GM23338 (cell line): ENCODE measurements at regions not wholly inside any gene's neighbourhood (a gene's known extent, or its start where the extent isn't known, plus 50 kb on each side); places are given as distances from the start of the nearest gene placed in this dataset.

Source experiments
- ATAC-seq: fragments of 200-7000 bp; cut with Tn5 transposase; 3 replicates; pipeline ENCODE4 v1.9.1; 2020
- DNase-seq: peaks from one replicate; pipeline ENCODE4 v3.0.0-alpha.2; 2015; ENCODE audit warnings: low spot score
- H2AFZ ChIP-seq: fragments of 200-600 bp; sonication (generic); 2 replicates; pipeline ENCODE4 v1.8.0; 2016; ENCODE audit warnings: antibody characterized with exemption, mild to moderate bottlenecking, moderate library complexity
- H3F3A ChIP-seq: fragments of 200-600 bp; sonication (generic); replicated peaks from 2 replicates; pipeline ENCODE4 v1.8.0; 2017; ENCODE audit warnings: antibody characterized with exemption, mixed run types, low read depth
- H3K27ac ChIP-seq: fragments of 200-600 bp; sonication (generic); 2 replicates; pipeline ENCODE4 v1.6.1; 2016; ENCODE audit warnings: low read depth
- H3K27me3 ChIP-seq: fragments of 200-600 bp; sonication (generic); 2 replicates; pipeline ENCODE4 v1.8.0; 2016; ENCODE audit warnings: mild to moderate bottlenecking, mixed run types, moderate library complexity; ENCODE audit not compliant: insufficient read depth
- H3K36me3 ChIP-seq: fragments of 200-600 bp; sonication (generic); 2 replicates; pipeline ENCODE4 v1.8.0; 2016; ENCODE audit warnings: mild to moderate bottlenecking; ENCODE audit not compliant: insufficient read depth
- H3K4me1 ChIP-seq: fragments of 200-600 bp; sonication (generic); 2 replicates; pipeline ENCODE4 v1.8.0; 2016; ENCODE audit warnings: mild to moderate bottlenecking, moderate library complexity; ENCODE audit not compliant: insufficient read depth
- H3K4me2 ChIP-seq: fragments of 200-600 bp; sonication (generic); 2 replicates; pipeline ENCODE4 v1.7.1; 2017; ENCODE audit warnings: mixed run types
- H3K4me3 ChIP-seq: fragments of 200-600 bp; sonication (generic); 2 replicates; pipeline ENCODE4 v1.6.1; 2016; ENCODE audit warnings: mixed run types
- H3K79me2 ChIP-seq: fragments of 200-600 bp; sonication (generic); replicated peaks from 2 replicates; pipeline ENCODE4 v1.8.0; 2017; ENCODE audit warnings: mild to moderate bottlenecking; ENCODE audit not compliant: insufficient read depth
- H3K9me2 ChIP-seq: fragments of 200-600 bp; sonication (generic); 2 replicates; pipeline ENCODE4 v1.8.0; 2017; ENCODE audit not compliant: insufficient read depth
- H4K20me1 ChIP-seq: fragments of 200-600 bp; sonication (generic); replicated peaks from 2 replicates; pipeline ENCODE4 v1.8.0; 2017; ENCODE audit warnings: mild to moderate bottlenecking; ENCODE audit not compliant: insufficient read depth
- H3K27ac Mint-ChIP-seq: 2 replicates; pipeline ENCODE4 v1.8.0; 2020; ENCODE audit warnings: inconsistent platforms, mild to moderate bottlenecking, moderate library complexity, mixed read lengths
- H3K27me3 Mint-ChIP-seq: 3 replicates; pipeline ENCODE4 v1.8.0; 2022; ENCODE audit warnings: low read depth, mild to moderate bottlenecking, moderate library complexity, mixed read lengths, inconsistent platforms; ENCODE audit not compliant: insufficient read depth, poor library complexity
- H3K36me3 Mint-ChIP-seq: 3 replicates; pipeline ENCODE4 v1.8.0; 2021; ENCODE audit warnings: low read depth, mild to moderate bottlenecking, inconsistent platforms, moderate library complexity, mixed read lengths
- H3K4me1 Mint-ChIP-seq: 3 replicates; pipeline ENCODE4 v1.8.0; 2020; ENCODE audit warnings: mild to moderate bottlenecking, inconsistent platforms, mixed read lengths
- H3K4me3 Mint-ChIP-seq: 3 replicates; pipeline ENCODE4 v1.8.0; 2021; ENCODE audit warnings: moderate library complexity, mild to moderate bottlenecking, inconsistent platforms, mixed read lengths
- H3K9me3 Mint-ChIP-seq: 3 replicates; pipeline ENCODE4 v1.8.0; 2020; ENCODE audit warnings: moderate library complexity, mild to moderate bottlenecking, inconsistent platforms, mixed read lengths
- EZH2phosphoT487 ChIP-seq: fragments of 200-600 bp; sonication (generic); IDR thresholded peaks from one replicate; pipeline ENCODE4 v1.8.1; 2018; ENCODE audit warnings: antibody characterized with exemption; ENCODE audit not compliant: unreplicated experiment
- JUNB ChIP-seq: IDR thresholded peaks from one replicate; pipeline ENCODE4 v1.6.1; 2016; ENCODE audit warnings: antibody characterized with exemption; ENCODE audit not compliant: unreplicated experiment
- POLR2AphosphoS5 ChIP-seq: IDR thresholded peaks from 2 replicates; pipeline ENCODE4 v1.6.1; 2016; ENCODE audit warnings: antibody characterized with exemption, low read depth
- STAT1 ChIP-seq: IDR thresholded peaks from one replicate; pipeline ENCODE4 v1.6.1; 2016; ENCODE audit warnings: antibody characterized with exemption; ENCODE audit not compliant: unreplicated experiment
- ZNF114 ChIP-seq: fragments of 250-450 bp; sonication (Bioruptor Pico); IDR thresholded peaks from 2 replicates; pipeline ENCODE4 v1.5.0; 2020; ENCODE audit warnings: mild to moderate bottlenecking, moderate library complexity
- ZNF331 ChIP-seq: fragments of 250-450 bp; sonication (Bioruptor Pico); IDR thresholded peaks from 2 replicates; pipeline ENCODE4 v1.5.0; 2020; ENCODE audit warnings: low read depth, mild to moderate bottlenecking, moderate library complexity
- TF ChIP-seq, protein P1 (sequence below): IDR thresholded peaks from one replicate; pipeline ENCODE4 v1.6.1; 2018; ENCODE audit warnings: antibody characterized with exemption; ENCODE audit not compliant: unreplicated experiment
- TF ChIP-seq, protein P2 (sequence below): IDR thresholded peaks from 2 replicates; pipeline ENCODE4 v1.6.1; 2016; ENCODE audit warnings: antibody characterized with exemption

DNA sequence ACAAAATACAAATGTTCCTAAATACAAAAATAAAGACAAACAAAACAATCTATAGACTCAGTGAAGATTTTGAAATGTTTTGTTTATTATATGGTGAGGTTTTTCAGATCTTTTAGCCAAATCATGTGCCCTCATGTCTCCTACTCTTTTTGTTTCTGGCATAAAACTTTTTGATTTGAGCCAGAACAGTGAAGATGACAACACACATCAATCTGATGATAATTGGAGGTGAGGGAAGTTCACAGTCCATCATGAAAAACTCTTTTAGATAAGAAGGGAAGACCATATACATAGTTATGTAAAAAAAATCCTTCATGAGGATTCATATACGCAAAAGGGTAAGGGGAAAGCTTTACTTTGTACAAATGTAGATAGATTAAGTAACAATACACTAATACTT, 75.1 kb upstream of the OSBPL11 start:
- Histone ChIP-seq H3K9me2 (no peaks in the 10 kb centered on the region), H4K20me1 (no peaks in the 10 kb centered on the region), H3K4me2 (no peak overlapping the region), H3K27me3 (no peaks in the 10 kb centered on the region), H2AFZ (no peak overlapping the region), H3K27ac (no peak overlapping the region), H3F3A (no peaks in the 10 kb centered on the region), H3K79me2 (no peaks in the 10 kb centered on the region), H3K36me3 (no peaks in the 10 kb centered on the region), H3K4me3 (no peak overlapping the region), H3K4me1 (no peaks in the 10 kb centered on the region)
- H3K36me3 Mint-ChIP-seq, result no peaks in the 10 kb centered on the region
- DNase-seq (no peak), ATAC-seq (no peak)
- no peak overlapping the region for H3K4me3 Mint-ChIP-seq
- peaks cover 3% of the 10 kb centered on the region for H3K27me3 Mint-ChIP-seq
- 0 out of 3 replicates have a peak, but pooled peaks cover 4% of the 10 kb centered on the region for H3K9me3 Mint-ChIP-seq
- no peak overlapping the region for H3K27ac Mint-ChIP-seq
- H3K4me1 Mint-ChIP-seq, result peaks cover 5% of the 10 kb centered on the region
- TF ChIP-seq, protein P1, sequence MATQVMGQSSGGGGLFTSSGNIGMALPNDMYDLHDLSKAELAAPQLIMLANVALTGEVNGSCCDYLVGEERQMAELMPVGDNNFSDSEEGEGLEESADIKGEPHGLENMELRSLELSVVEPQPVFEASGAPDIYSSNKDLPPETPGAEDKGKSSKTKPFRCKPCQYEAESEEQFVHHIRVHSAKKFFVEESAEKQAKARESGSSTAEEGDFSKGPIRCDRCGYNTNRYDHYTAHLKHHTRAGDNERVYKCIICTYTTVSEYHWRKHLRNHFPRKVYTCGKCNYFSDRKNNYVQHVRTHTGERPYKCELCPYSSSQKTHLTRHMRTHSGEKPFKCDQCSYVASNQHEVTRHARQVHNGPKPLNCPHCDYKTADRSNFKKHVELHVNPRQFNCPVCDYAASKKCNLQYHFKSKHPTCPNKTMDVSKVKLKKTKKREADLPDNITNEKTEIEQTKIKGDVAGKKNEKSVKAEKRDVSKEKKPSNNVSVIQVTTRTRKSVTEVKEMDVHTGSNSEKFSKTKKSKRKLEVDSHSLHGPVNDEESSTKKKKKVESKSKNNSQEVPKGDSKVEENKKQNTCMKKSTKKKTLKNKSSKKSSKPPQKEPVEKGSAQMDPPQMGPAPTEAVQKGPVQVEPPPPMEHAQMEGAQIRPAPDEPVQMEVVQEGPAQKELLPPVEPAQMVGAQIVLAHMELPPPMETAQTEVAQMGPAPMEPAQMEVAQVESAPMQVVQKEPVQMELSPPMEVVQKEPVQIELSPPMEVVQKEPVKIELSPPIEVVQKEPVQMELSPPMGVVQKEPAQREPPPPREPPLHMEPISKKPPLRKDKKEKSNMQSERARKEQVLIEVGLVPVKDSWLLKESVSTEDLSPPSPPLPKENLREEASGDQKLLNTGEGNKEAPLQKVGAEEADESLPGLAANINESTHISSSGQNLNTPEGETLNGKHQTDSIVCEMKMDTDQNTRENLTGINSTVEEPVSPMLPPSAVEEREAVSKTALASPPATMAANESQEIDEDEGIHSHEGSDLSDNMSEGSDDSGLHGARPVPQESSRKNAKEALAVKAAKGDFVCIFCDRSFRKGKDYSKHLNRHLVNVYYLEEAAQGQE, result no peak
- no peak for TF ChIP-seq EZH2phosphoT487

DNA sequence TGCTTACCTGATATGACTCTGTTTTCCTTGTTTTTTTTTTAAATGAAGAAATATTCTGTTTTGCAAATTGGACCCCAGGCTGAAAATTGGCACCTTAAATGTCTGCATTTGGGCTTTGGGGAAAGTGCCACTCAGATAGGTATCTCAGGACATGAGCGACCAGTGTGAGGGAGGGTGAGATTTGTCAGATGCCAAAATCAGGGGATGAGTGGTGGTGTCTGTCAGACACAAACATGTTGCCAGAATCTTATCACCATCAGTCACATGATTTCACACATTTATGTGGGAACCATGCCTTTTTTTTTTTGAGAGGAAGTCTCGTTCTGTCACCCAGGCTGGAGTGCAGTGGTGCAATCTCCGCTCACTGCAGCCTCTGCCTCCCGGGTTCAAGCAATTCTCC, 75.6 kb upstream of the OSBPL11 start:
- TF ChIP-seq ZNF331 (CRISPR knock-in tag) (no peak), JUNB (no peak), STAT1 (no peak), POLR2AphosphoS5 (no peak), EZH2phosphoT487 (no peak), ZNF114 (CRISPR knock-in tag) (no peak)
- TF ChIP-seq, protein P2, sequence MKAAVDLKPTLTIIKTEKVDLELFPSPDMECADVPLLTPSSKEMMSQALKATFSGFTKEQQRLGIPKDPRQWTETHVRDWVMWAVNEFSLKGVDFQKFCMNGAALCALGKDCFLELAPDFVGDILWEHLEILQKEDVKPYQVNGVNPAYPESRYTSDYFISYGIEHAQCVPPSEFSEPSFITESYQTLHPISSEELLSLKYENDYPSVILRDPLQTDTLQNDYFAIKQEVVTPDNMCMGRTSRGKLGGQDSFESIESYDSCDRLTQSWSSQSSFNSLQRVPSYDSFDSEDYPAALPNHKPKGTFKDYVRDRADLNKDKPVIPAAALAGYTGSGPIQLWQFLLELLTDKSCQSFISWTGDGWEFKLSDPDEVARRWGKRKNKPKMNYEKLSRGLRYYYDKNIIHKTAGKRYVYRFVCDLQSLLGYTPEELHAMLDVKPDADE, result no peak
- TF ChIP-seq, protein P1, result no peak
- Mint-ChIP-seq H3K36me3 (no peaks in the 10 kb centered on the region), H3K27me3 (peaks cover 3% of the 10 kb centered on the region), H3K27ac (no peak overlapping the region), H3K4me1 (peaks cover 5% of the 10 kb centered on the region), H3K4me3 (no peak overlapping the region), H3K9me3 (0 out of 3 replicates have a peak, but pooled peaks cover 4% of the 10 kb centered on the region)
- H3K4me2 ChIP-seq, result no peak overlapping the region
- H3K36me3 ChIP-seq, result no peaks in the 10 kb centered on the region
- no peaks in the 10 kb centered on the region for H3K79me2 ChIP-seq
- no peaks in the 10 kb centered on the region for H4K20me1 ChIP-seq
- H3K4me3 ChIP-seq, result no peak overlapping the region
- ATAC-seq (no peak), DNase-seq (no peak)
- no peaks in the 10 kb centered on the region for H3F3A ChIP-seq
- H3K9me2 ChIP-seq, result no peaks in the 10 kb centered on the region
- no peak overlapping the region for H2AFZ ChIP-seq
- no peaks in the 10 kb centered on the region for H3K4me1 ChIP-seq
- no peaks in the 10 kb centered on the region for H3K27me3 ChIP-seq
- no peak overlapping the region for H3K27ac ChIP-seq
